C4-2B (cell line): ENCODE measurements at regions not wholly inside any gene's neighbourhood (a gene's known extent, or its start where the extent isn't known, plus 50 kb on each side); places are given as distances from the start of the nearest gene placed in this dataset.

ENCODE experiments used
- CTCF ChIP-seq: fragments of 450-650 bp; conservative IDR thresholded peaks from 2 replicates; pipeline ENCODE4 v1.5.1; 2017; ENCODE audit warnings: mild to moderate bottlenecking
- ZFX ChIP-seq: fragments of 450-650 bp; IDR thresholded peaks from 2 replicates; pipeline ENCODE4 v1.6.1; 2017

GRCh38 chr1:189706594-189706993 lies 771.1 kb downstream of the BRINP3 start:
- TF ChIP-seq CTCF (no peak), ZFX (no peak)
